Activated gamma-delta T cell (primary cell): ENCODE measurements at regions not wholly inside any gene's neighbourhood (a gene's known extent, or its start where the extent isn't known, plus 50 kb on each side); places are given as distances from the start of the nearest gene placed in this dataset.

Experiments
- DNase-seq: peaks from one replicate; lab custom pipeline; 2025; lab: John Stamatoyannopoulos, UW

DNA sequence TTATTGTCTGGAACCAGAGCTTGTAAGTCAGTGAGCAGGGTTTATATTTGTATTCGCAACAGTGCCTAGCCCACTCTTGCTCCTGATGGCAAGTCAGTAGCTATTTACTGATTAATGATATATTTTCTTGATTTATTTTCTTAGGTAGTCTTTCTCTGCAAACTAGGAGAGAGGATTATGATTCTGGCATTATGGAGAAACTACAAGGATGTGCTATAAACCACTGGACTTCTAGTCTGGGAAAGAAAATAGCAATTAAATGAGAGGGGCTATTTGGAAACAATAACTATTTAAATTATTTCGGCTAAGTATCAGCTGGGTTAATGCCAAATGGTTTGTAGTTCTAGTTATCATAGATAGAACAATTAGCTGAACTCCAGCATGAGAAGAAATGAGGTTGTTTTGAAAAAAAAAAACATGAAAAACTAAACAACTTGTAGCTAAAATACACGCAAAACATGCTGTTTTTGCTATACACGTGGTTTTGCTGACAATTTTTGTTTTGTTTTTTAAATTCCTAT, 304.9 kb upstream of the TCF21 start:
- DNase-seq = no peak

DNA sequence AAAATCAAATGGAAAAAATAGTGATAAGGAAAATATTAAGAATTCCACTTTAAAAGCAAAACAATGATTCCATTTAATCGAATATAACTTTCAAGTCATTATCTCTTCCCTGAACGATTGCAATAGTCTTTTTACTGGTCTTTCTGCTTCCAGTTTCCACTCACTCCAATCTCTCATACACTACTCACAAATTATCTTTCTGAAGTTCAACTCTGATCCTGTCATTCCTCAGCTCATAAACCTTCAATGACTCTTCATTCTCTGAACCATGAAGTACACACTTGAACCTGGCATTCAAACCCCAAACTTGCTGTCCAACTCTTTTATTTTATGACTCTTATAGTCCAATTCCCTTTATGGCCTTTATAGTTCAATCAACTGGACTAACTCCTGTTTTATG, 304.1 kb upstream of the TCF21 start:
- no peak for DNase-seq

DNA sequence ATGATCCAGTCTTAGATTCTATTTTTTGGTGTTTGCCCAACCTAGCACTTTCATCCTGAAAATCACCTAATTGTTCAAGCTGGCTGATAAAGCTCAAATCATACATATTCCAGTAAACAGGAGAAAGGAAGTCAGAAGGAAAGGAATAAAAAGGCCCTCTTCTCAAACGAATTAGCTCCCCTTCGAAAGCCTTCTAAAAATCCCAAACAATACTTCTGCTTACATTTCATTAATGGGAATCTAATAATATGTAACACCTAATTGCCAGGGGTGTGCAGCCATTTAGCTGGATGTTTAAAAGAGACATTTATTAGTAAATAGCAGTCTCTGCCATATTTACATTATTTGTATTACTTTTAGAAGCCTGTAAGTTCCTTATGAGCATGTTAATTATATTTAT, 302.9 kb upstream of the TCF21 start:
- DNase-seq = no peak

DNA sequence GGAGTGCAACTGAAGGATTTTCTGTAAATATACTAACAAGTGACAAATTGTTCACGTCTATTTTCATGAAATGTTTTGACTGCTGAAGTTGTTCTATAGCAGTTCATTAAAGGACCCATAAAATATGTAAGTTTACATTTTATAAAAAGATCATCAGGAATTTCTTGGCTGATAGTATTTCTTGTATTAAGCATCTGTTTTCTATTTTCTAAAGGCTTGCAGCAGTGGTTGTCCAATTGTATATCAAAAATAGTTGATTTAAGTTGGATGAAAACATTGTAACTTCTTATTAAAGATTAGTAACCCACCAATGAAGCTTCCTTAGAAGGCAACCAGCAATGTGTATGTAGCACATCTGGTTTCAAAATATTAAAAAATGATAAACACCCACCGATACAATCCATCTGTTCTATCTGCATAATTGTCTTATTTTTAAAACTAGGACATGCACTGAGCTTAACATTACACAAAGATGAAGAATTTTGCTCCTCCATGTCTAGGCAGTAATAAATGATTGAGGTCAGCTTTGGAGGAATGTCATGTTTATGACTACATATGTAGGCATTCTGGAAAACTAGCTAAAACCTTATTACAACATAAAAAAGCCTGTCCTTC, 301.3 kb upstream of the TCF21 start:
- DNase-seq = no peak

DNA sequence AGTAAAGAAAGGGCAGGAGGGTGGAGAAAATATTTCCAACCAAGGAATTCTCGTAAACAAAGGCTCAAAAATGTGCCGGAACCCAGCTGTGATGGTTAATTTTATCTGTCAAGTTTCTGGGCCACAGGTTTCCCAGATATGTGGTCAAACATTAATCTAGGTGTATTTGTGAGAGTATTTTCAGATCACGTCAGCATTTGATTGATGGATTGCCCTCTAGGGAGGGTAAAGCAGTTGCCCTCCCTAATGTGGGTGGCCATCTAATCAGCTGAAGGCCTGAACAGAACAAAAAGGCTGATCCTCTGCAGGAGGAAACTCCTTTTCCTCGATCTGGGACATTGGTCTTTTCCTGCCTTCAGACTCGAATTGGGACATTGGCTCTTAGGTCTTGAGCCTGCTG, 298.7 kb upstream of the TCF21 start:
- DNase-seq = no peak

DNA sequence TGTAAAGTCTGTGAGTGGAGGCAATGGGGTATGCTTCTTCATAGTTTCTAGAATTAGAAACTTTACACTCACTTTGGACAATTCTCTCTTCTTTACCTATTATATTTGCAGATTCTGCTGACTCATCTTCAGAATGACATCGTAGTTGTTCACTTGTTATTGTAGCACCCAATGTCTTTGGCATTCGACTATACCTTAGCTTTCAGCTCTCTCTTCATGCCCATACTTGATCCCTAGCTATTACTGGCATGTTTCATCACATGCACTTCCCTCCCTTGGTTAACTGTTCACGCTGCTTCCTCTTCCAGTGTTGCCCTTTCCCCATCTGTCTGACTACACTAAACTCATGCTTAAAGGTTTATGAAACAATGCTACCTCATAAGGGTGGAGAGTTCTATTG, 298.1 kb upstream of the TCF21 start:
- DNase-seq = no peak

DNA sequence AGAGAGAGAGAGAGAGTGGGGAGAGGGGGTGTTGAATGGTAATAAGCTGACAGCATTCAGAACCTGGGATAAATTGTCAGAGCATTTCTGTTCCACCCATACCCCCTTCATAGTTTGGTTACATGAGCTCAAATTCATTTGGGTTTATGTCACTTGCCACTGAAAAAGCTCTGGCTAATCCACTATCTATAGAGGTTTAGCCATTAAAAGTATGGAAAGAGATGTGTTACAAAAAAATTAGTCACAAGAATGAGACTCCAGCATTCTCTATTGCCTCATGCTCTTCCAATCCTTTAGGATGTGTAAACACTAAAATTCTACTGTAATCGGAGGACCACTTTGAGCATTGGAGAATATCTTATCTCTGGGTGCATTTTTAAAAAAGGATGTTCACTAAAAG, 297.6 kb upstream of the TCF21 start:
- no peak for DNase-seq

DNA sequence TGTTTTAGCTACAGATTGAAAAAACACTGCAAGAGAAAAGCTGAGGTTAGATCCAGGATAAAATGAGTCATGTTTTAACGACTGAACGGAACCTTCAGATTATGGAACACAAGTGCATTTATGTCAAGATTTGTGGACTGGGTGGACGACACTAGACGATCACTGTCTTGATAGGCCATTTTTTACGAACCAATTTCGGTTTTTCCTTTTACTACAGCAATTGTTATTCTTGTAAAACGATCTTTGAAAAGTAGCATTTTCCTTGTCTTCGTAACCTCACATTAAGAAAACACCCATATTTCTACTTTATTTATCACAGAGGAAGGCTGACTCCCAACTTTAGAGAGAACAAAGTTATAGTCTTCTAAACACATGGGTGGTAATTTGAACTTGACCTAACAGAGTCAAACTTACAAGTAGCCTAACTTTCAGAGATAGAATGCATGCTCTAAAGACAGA, 294.2 kb upstream of the TCF21 start:
- DNase-seq = no peak

DNA sequence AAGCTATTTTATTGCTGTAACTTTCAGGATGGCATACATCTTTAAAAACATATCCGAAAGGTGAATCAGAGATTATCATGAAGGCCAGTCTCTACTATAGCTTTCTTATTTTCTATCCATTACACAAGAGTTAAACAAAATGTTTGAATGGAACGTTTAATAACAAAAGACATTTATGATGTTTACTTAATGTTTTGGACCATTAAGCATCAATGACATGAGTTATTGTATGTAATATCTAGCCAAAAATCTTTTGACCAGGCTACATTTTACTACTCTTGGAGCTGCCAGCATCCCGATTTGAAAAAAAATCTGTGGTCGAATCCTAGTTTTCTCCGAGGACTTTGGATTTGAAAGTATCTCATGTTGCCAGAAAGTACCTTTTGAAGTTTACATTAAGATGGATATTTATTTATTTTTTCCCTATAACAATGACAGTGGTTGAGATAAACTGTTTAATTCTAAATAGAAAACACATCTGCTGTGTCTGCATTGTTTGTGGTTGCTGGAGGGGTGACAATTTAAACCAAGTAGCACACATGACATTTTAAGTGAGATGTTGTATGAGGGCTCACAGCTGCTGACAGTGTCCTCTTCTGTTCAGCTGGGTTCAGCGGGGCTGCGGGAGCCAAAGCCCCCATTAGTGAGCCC, 293.7 kb upstream of the TCF21 start:
- no peak for DNase-seq

DNA sequence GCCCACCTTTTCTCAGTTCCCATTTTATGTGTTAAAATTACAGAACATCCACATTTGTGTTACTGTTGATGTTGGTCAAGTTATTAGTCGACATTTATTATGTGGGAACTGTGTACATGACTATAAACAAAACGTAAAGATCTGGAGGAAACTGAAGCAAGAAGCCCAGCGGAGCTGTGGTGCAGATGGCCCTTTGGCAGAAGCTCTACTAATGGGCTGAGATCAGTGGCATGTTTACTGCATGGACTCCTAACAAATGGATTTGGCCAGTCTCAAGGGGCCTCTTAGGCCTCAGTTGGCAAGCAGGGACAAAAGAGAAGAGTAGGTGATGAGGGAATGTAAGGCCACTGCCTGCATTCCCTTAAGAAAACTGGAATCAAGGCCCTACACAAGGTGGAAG, 282.1 kb upstream of the TCF21 start:
- no peak for DNase-seq

DNA sequence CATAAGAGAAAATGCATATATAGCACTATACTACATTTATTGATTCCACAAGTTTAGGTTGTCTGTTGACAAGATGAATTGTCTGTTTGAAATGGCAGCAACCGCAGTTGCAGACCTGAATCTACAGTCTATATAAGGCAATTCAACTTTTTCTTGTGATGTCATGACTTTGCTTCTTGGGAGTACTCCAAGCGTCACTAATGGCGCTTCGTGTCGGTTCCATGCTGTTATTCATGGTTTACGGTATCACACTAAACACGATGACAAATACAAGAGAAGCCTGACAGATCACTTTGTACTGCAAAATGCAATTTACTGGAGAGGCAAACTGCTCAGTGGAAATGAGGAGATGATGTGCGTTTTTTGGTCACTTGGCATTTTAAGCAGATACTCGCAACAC, 280.3 kb upstream of the TCF21 start:
- no peak for DNase-seq

DNA sequence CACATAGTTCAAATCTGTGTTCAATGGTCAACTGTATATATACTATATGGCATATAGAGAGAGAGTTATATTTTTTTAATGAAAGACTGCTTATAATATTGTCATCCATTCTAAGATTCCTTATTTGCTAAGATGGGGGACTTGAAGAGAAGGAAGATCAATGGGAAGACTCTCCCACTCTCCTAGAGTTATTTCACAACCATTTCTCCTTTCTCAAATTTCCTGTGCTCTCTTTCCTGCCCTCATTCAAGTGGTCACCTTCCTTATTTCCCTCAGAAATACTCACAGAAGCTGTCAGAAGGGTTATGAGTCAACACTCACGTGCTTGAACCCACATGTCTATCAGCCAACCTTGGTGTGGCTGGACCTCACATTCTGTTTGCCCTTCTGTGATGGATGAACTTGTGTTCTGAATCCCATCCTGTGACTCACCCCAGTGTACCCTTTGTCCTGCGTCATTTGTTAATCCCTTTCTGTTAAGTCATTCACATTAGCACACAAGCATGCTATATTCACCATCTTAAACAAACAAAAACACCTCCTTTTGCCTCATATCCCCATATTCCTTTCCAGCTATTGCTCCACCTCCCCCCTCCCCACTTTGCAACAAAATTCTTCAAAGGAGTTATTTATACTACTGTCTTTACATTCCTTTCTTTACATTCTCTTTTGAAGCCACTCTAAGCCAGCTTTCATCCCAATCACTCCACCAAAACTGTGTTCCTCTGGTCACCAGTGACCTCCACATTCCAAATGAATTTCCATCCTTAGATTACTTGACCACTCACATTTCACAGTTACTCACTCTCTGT, 279.3 kb upstream of the TCF21 start:
- DNase-seq = no peak

DNA sequence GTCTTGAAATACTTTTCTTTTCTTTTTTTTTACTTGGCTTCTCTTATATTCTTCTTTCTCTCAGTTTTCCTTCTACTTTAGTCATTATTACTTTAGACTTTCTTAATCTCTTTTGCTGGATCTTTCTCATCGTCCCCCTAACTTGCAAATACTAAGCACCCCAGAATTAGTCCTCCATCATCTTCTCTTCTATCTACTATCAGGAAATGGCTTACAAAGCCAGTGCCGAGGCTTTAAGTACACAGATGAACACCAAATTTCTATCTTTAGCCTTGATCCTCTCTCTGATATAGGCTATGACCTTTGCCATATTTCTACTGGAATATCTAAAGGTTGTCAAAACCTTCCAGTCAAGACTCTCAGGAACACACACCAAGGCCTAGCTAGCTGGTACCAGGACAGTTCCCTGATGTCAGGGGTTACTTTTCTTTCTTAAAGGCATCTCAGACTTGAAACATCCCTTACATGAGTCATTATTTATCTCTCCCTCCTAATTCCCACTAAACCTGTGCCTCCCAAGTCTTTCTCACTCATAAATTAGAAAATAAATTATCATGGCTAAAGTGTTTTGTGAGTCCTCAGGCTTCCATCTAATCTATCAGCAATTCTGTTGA, 278.6 kb upstream of the TCF21 start:
- DNase-seq = no peak

DNA sequence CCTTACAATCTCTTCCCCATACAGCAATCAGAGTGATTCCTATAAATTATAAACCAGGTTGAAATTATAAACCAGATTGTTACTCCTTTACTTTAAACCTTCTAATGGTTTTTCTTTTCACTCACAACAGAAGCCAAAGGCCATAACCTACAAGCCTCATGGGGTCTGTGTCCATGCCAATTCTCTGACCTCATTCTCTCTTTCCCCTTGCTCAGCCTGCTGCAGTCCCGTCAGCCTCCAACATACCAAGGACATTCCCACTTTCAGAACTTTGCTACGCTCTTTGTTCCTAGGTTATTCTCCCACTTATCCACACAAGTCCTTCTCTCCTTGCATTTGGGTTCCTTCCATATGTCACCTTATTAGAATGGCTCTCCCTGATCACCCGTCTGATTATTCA, 277.9 kb upstream of the TCF21 start:
- no peak for DNase-seq

DNA sequence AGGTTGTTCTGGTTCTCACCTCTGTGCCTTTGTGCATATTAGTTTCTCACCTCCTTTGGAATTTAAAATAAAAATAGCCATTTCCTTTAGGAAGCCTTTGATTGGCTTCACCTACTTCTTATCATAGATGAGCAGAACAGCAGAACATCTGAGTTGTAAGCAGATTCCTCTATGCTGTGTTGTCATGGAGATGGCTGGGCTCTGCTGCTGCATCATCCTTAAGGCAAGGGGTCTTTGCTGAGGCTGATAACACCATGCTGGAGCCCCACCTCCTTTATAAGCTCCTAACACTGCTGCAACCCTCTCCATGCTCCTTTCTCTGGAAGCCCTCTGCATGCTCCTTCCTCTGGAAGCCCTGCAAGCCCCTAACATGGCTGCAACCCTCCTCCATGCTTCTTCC, 276.5 kb upstream of the TCF21 start:
- no peak for DNase-seq

DNA sequence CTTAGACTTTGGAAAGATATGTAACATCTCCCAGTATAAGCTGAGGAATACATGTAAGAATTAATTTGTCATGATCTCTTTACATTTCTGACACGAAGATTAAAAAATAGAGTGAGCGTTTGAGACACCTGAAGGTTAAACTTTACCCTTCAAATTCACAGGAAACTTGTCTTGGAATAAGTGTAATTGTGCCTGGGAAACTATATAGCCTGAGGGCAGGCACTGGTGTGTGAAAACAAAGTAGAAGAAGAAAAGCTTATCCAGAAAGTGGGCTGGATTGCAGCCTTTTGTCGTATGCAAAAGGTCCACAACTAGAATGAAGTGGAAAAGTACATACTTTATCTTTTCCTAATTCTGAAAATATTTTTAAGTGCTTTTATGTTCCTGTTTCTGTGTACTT, 275.7 kb upstream of the TCF21 start:
- DNase-seq = no peak

DNA sequence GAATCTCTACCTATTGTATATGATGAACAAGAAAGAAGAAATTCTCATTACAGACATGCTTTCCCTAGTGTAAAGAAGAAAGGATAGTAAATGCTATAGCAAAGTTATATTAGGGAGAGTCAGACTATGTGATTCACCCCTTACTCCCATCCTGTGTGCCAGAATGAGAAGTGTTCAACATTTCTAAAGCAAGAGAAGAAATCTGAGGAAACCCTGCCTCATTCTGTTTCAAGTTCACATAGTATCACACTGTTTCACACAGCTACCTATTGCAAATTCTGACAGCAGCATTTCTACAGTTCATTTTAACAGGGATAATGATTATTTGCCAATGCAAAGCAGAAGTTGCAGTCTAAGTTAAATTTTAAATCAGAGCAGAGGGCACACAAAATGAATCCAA, 267.2 kb upstream of the TCF21 start:
- no peak for DNase-seq

DNA sequence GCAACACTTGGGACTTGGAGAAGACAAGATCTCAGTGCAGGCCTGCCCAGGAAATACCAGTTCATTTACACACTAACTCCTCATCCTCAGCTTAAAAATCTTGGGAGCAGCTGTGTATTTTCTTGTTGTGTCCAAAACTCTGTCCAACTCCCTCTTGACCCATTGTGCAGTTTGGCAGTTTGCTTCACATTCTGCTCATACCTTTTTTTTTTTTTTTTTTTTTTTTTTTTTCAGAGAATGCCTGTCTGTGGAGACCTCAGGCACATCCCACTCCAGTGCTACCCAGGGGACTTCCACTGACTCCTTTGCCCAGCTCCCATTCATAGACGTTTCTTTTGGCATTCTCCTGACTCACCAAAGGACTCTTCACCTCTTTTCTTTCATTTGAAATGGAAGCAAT, 265.8 kb upstream of the TCF21 start:
- no peak for DNase-seq

DNA sequence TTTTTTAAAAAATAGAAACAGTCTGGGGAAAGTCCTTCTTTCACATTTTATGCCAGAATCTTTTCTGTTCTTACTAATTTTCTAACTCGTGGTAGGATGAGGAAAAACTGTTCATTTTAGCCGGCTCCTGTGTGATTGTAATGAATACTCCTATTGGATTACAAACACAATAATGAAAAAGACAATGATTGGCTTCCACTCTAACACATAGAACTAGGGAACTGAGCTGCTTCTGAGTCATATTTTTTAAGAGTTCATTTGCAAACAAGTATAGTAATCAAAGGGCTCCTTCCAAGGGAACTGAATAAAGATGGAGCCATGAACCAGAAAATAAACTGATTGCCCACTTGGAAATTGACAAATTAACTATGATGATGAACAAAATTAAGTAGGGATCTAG, 265.3 kb upstream of the TCF21 start:
- no peak for DNase-seq

DNA sequence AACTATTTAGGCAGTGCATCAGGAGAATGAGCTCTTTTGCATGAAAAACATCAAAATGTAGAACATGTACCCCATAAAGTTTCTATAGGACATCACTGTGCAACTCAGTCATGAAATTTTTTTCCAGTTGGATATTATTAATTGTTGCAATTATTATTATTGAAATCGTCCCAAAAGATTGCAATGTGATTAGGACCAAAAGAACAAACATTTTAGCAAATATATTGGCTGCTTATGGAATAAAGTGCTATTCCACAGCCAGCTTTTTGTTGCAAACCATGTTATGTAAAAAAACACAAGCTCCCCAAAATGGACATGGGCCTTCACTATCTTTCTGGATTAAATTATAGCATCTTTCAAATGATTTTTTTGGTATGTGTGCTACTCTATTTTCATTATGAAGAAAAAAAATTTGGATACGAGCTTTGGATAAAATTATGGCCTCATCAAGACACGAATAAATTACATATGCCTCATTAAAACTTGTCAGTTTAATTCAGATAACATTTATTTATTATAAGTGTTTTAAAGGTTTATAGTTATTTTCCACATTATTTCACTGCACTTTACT, 262.7 kb upstream of the TCF21 start:
- DNase-seq = no peak

DNA sequence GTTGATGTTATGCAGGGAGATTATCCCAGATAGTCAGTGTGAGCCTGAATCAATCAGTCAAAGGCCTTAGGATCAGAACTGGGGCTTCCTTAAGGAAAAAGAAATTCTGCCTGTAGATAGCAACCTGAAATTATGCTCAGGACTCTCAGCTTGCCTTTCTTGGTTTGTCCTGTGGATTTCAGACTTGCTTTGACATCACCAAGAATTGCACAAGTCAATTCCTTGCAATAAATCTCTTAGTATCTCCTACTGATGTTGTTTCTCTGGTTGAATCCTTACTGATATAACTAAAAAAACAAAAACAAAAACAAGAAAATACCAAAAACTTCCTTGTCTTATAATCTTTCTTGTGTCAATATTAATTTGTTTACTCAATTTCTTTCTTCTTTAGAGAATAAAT, 258.9 kb upstream of the TCF21 start:
- no peak for DNase-seq

DNA sequence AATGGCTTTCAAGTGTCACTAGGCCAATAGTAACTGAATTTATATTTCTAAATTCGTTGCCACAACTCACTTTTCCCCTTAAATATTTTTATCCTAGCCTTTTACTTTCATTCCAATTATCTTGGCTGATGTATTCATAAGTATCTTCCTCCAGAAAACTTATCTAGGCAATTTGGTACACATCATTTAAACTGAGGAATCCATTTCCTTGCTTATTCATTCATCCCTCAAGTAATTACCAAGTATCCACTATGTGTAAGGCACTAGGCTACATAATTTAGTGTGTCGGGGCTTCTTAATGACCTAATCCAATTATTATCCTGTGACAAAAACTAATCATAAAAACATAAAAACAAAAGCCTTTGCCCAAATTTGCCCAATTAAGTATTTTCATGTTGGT, 258.3 kb upstream of the TCF21 start:
- DNase-seq = no peak
